LHCN-M2 (cell line): ENCODE measurements at regions not wholly inside any gene's neighbourhood (a gene's known extent, or its start where the extent isn't known, plus 50 kb on each side); places are given as distances from the start of the nearest gene placed in this dataset.
"Not testable (repeated sequence)": the region's sequence is repeated elsewhere in the genome, so short reads cannot be mapped to it uniquely, and the experiment has no call there.

Experiments used
- DNase-seq: peaks from one replicate; pipeline ENCODE4 v3.0.0-alpha.2; 2012; ENCODE audit warnings: low read depth

DNA sequence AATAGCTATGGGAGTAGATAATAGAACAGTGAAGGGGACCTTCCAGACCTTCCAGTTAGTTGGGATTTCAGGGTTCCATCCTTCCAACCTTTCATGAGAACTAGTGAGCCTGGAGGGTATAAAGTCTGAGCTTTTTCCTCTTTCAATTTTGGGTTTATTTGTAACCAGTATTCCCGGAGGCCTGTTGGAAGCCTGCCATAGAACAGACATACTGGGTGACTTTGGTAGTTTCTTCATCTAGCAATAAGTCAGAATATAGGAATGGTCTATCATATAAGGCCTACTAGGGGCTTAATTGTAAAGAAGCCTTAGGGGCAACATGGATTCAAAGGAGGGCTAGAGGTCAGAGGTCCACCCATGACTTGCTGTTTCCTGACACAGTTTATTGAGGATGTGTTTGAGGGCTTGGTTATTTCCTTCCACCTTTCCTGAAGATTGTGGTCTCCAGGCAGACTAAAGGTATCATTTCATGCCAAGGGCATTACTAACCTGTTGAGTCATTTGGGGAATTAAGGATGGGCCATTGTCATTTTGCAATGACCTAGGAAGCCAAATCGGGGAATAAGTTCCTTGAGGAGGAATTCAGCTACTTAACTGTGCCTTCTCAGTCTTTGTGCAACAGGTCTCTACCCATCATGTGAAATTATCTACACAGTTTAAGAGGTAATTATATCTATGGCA lies 410.3 kb downstream of the SLC6A15 start:
- DNase-seq = no peak

DNA sequence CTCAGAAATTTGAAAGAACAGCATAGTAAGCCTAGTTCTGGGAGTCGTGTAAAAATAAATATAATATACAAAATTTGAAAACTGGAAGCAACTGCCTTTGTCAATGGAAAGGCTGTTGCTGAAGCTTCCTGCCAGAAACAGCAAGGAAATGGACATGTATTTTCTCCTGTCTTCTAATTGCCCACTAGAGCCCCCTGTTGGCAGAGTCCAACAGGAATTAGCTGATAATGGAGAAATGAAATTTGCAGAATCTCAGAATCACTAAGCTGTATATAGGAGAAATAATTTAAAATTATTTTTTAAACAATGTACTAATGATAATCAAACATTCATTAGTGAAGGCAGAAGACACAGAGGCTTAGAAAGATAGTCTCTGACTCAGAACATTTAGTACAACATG lies 414.8 kb downstream of the SLC6A15 start:
- no peak for DNase-seq

DNA sequence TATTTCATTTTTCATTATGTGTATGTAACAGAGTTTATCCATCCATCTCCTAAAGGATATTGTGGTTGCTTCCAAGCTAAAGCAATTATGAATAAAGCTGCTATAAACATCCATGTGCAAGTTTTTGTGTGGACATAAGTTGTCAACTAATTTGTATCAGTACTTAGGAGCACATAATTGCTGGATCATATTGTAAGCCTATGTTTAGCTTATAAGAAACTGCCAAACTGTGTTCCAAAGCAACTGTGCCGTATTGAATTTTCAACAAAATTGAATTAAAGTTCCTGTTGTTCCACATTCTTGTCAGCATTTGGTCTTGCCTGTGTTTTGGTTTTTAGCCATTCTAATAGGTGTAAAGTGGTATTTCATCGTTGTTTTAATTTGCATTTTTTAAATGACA lies 416.9 kb downstream of the SLC6A15 start:
- DNase-seq = no peak

DNA sequence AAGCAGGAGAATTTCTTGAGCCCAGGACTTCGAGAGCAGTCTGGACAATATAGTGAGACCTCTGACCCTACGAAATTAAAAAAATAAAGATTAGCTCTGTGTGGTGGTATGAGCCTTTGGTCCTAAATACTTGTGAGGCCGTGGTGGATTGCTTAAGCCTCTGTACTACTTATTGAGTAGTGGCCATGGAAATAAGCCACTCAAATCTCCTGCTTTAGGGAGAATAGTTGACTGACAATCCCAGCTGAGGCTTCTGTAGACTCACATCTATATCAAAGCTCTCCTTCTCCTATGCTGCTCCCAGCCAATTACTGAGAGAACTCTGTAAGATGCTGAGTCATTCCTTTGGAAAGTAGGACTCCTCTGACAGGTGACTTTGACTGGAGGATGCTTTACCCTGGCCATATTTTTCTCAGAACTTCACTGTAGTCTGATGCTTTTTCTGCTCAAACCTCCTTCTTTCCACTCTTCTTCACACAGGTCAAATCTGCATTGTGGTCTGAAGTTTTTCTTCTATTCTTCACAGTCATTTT lies 420.2 kb downstream of the SLC6A15 start:
- peak; percentile 6 for DNase-seq

DNA sequence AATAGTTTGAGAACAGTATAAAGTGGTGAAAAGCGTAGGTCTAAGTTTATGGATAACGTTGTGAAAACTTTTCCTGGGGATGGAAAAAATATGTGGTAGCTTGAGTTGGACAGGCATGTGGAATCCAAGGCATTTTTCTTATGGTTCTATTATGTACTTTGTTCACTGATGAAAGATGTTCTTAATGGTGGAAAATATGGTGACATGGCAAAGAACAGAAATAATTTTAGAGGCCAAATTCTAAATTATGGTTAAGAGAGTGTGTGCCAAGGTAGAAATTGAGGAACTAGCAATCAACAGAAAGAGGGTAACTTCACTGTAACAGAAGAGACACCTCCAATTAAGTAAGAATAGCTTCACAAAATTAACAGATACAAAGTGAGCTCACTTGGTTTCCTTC lies 427.8 kb downstream of the SLC6A15 start:
- DNase-seq = no peak

DNA sequence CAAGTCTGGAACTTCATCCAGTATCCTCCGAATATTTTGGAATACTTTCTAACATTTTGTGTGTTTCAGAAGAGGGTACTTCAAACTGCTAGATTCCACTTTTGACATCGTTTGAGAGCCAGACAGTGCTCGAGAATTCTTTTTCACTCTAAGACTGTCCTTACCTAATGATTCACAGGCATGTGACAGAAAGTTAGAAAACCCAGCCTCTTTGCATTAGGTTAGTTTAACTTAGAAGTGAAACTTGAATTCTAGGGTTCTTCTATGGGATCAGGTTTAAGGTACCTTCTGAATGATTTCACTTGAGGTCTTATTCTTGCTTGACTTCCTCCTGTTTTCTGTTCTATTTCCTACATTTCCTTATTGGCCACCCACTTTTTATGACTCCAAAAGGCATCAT lies 431.8 kb downstream of the SLC6A15 start:
- DNase-seq = no peak

DNA sequence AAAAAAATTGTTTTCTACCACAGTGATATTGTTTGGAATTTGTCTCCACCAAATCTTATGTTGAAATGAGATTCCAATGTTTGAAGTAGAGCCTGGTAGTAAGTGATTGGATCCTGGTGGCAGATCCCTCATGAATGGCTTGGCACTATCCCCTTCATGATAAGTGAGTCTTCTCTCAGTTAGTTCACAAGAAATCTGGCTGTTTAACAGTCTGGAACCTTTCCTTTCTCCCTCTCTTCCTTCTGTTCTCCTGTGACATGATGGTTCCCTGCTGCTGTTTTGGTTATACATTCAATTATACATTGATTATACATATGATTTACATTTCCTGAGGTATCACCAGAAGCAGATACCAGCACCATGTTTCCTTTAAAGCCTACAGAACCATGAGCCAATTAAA lies 442.2 kb downstream of the SLC6A15 start:
- DNase-seq = no peak

DNA sequence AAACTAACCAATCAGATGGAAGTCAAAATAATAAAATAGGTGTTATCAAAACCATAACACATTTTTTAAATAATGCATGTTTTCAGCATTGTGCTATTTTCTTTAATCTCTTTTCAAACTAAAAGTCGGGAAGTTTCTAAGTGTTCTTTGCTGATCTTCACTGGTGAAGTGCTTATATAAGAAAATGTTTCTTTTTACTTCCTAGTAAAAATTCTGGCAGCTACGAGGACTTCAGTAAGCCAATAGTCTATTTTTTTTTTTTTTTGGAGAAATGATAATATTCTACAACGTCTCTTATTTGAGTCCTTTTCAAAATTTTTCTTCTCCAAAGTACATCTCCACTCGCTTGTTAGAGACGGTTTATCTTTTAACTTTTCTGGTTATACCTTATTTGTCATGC lies 448.0 kb downstream of the SLC6A15 start:
- DNase-seq = no peak

DNA sequence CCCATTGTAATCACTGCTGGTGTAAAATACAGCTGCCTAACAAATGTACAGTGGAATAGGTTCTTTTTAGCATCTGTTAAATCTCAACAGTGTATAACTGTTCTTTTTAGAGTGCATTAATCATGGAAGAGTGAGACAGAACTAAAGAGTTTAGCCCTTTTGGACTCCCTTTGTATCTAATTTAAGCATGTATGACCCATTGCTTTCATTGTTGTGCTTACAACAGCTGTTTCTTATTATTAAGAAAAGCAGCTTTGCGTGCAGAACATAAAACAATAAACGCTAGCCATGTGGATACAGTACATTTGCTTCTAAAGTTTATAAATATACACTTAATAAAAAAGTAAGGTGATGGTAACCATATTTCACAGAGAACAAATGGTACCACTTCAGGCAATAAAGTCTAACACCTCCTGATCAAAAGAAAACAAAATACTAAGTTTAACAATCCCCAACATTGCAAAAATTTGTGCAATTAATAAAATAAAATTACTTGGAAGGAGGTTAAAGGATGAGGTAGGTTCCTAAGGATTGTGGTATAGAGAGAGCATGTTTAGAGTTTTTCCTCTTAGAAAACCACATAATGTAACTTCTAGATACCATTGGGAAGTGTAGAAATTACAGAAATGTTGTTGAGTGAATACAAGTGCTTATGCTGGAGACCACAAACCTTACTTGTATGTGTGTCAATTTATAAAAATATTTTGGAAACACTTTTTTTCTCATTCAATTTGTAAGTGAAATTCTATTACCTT lies 448.7 kb downstream of the SLC6A15 start:
- DNase-seq = no peak

DNA sequence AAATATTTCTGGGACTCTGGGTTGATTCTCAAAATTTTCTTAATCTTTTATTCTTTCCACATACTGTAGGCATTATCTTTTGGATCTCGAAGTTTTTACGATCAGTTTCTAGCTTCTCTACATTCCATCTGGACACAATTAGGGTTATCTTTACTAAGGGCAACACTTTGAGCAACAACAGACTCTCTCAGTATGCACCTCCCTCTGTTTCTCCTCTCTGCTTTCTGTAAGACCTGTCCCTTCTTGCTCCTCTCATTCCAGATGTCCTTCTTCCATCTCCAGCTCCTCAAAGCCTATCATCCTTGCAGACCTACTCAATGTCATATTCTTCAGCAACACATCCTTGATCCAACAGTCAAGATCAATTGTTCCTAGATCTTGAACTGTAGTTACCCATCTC lies 457.0 kb downstream of the SLC6A15 start:
- DNase-seq = no peak

DNA sequence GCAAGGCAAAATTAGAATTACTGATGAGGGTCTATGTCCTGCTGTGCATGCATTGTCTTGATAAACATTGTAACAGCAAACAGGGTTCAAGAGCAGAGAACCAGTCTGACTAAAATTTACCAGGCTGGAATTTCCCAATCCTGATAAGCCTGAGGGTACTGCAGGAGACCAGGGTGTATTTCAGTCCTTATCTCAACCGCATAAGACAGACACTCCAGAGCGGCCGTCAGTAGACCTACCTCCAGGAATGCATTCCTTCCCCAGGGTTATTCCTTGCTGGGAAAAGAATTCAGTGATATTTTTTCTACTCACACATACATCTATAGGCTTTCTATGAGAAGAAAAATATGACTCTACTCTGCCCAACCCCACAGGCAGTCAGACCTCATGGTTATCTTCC lies 466.1 kb downstream of the SLC6A15 start:
- DNase-seq = not testable (repeated sequence)

DNA sequence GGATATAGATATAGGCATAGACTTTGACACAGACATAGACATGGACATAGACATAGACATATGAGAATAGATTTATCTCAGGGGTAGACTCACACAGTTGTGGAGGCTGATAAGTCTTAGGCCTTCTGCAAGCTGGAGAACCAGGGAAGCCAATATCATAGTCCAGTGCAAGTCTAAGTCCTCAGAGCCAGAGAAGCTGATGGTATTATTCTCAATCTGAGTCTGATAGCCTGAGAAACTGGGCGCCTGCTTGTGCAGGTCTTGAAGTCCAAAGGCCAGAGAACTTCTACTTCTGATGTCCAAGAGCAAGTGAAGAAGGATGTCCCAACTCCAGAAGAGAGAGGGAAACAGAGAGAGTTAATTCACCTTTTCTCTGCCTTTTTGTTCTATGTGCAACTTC lies 476.5 kb downstream of the SLC6A15 start:
- DNase-seq = no peak

DNA sequence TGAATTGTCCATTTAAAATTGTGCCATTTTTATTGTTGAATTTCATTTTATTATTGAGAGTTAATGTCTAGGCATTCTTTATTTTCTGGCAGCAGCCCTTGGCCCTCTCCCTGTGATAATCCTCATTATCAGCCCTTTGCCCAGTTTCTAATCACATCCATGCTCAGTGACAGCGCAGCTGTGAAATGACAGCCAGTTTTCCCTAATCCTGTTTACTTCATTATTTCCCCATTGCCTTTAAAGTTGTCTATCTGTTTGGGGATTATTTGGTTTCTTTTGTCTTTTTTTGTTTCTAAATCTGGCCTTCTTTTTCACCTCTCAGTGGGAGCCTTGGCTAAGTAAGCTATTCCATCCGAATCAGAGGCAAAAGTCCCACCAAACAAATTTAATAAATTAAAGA lies 476.9 kb downstream of the SLC6A15 start:
- no peak for DNase-seq

DNA sequence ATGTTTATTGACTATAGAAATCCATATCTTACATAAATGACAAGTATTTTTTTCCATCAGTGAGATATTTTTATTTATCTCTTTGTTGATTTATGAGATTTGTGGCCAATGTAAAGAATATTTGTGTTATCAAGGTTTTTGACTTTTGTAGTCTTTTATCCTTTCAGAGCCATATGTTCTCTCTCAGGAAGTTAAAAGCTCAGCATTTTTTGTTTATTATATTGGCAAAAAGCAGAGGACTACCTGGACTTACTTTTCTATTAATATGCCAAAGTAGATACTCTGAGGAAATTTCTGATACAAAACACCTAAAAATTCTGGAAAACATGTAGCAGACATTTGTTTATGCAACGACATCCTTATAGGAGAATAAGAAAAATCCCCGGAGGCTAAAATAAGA lies 490.3 kb downstream of the SLC6A15 start:
- DNase-seq = no peak

DNA sequence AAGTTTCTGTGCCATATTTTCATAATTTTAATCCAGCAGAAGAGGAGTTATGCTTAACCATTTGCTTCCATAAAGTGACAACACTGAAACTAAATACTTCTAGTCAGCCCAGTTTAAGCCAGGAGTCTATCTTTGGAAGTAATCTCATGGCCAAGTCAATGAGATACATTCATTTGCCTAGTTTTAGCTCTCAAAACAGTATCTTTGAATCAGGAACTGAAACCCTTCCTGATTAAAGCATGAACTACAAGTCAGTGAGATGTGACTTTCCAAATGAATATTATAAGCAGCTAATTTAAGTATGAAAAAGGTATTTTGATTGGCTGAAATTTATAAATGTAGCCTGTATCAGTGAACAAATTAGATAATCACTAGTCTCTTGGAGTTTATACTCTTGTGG lies 491.5 kb downstream of the SLC6A15 start:
- DNase-seq = no peak

DNA sequence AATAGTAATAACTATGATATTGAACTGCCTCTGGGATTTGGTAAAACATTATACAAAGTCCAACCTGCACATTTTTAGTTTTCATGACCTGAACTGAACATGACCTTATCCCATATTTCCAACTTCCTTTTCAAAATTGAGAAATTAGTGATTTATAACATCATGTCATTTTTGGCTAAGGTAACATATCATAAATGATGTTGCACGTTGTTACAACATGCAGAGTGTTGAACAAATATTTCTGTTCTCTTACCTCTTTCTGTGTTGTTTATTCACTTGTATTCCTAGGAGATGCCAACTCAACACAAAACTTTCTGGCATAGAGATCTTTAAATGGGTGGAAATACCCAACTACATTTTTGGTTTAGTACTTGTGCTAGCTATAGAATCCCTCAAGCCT lies 496.0 kb downstream of the SLC6A15 start:
- DNase-seq = no peak

DNA sequence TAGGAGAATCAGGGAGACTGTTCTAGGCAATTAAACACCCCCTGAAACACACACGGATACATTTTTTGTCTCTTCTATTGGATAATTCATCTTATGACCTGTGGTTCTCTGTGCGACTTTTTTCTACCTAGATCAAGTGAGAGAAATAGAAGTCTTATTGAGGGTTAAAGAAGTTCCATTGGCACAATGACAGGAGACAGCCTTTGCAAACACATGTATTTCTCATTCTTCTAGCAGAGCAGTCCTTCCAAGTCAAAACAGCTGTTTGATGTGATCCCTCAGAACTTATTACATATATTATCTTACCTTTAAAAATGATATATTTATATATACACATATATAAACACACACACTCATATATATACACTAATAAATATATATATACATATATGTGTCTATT lies 496.7 kb downstream of the SLC6A15 start:
- no peak for DNase-seq

DNA sequence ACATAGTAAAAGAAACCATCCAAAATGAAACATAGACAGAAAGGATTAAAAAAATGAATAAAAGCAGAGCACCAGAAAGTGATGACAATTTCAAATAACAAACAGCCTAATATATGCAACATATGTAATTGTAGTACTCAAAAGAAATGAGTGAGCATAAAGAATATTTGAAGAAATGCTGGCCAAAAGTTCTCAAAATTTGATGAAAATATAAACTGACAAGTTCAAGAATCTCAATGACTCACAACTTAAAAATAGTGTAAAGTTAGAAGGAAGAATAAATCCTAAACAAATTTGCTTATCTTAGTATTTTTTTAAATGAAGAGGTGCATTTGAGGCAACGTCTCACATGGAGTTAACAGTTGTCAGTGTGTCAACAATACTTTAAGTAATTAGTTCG lies 498.9 kb downstream of the SLC6A15 start:
- no peak for DNase-seq

DNA sequence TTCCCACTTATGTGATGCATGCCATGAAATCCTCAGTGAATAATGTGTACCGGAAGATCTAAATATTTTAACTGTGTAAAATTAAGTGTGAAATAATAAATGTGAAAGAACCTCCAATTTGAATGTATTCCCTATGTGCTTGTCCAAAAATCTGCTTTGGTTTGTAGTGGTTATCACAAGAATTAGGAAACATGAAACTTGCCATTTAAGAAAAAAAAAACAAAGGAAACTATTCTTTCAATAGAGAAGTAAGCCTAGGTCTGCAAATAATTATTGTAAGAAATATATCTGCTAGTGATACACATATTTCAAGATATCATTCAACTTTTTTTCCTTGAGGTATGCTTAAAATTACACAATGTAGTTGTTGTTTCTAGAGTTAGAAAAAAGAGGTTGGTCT lies 500.4 kb downstream of the SLC6A15 start:
- DNase-seq = no peak

DNA sequence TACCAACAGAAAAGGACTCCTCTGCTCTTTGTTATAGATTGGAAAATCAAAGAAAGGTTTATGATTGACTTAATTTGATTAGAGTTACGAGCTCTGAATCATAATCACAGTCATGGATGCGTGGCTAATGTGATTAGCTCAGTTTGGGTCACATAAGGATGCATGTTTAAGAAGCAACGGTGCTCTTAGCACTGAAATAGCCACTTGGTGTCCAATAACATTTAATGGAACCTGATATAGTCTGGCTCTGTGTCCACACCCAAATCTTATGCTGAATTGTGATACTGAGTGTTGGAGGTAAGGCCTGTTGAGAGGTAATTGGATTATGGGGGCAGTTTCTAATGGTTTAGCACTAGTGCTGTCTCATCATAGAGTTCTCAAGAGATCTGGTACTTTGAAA lies 501.6 kb downstream of the SLC6A15 start:
- no peak for DNase-seq

DNA sequence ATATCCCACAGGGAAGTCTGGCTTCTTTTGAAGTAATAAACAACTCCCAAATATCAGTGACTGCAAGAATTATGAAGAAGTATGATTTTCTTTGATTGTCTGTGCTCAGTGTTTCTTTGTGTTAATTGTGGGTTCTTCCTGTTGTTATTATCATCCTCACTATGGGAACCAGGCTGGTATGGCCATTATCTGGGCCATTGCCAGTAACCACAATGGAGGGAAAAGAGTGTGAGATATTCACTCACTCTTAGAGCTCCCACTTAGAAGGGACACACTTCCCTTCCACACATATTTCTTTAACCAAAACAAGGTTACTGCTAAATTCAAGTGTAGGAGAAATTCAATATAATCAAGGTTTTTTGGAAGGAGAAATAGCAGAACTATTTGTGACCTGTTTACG lies 503.7 kb downstream of the SLC6A15 start:
- no peak for DNase-seq

DNA sequence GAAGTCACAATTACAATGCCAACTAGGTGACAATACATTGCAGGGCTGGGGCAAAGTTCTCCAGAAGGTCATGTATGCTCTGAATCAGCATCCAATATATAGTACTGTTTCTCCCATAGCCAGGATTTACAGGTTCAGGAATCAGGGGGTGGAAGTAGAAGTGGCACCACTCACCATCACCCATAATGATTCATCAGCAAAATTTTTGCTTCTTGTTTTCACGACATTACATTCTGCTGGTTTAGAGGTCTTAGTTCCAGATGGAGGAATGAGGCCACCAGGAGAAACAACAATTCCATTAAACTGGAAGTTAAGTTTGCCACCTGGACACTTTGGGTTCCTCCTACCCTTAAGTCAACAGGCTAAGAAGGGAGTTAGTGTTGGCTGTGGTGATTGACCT lies 505.9 kb downstream of the SLC6A15 start:
- not testable (repeated sequence) for DNase-seq

DNA sequence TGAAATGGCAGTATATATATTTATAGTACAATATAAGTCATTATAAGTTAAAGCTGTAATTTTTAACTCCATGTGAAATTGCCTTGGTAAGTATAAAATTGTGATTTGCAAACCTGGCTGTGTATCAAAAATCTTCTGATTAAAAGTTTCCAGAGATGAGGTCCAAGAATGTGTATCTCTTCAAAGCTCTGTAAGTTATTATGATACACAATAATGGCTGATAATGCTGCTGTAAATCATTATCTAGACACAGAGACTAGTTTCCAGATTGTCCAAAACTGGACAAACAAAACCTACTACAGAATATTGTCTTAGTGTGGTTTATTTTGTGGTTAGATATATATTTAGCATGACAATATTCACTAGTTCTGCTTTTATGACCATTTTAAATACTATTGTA lies 514.8 kb downstream of the SLC6A15 start:
- DNase-seq = no peak
